CD4-positive, alpha-beta T cell (primary cell): ENCODE measurements at regions not wholly inside any gene's neighbourhood (a gene's known extent, or its start where the extent isn't known, plus 50 kb on each side); places are given as distances from the start of the nearest gene placed in this dataset.

Experiments used
- ATAC-seq: fragments of 200-7000 bp; cut with Tn5 transposase; one replicate; pipeline ENCODE4 v1.10.0; 2022; ENCODE audit warnings: mild to moderate bottlenecking; ENCODE audit not compliant: poor library complexity
- CTCF ChIA-PET: fragments of 350-600 bp; sonication (Branson Sonifier 250); formaldehyde crosslinking; loops from one replicate; lab custom pipeline; 2021; ENCODE audit warnings: antibody characterized with exemption, inconsistent platforms; lab: Charles Lee
- POLR2A ChIA-PET: fragments of 350-600 bp; sonication (Branson Sonifier 250); formaldehyde crosslinking; loops from one replicate; lab custom pipeline; 2021; ENCODE audit warnings: antibody characterized with exemption, inconsistent platforms; lab: Charles Lee
- DNase-seq, 14 experiments: peaks; one replicate each; pipeline ENCODE4 v3.0.0-alpha.2; 2013 to 2020; ENCODE audit warnings: mixed read lengths in 2 of 14
- H3K27ac ChIP-seq, 2 donors: one replicate each; pipeline versions ENCODE4 v1.5.1 to v1.7.0; 2013; ENCODE audit warnings: low read length in 2 of 2, low read depth in 1 of 2, mild to moderate bottlenecking in 1 of 2
- H3K27me3 ChIP-seq, 2 experiments: 1 replicate in 1 of 2; 2 replicates in 1 of 2; pipeline versions ENCODE4 v1.6.1 to v1.7.0; 2013; ENCODE audit warnings: low read length in 2 of 2, control low read depth in 1 of 2, mild to moderate bottlenecking in 1 of 2, moderate library complexity in 1 of 2; ENCODE audit not compliant: insufficient read depth in 2 of 2, control insufficient read depth in 1 of 2
- H3K36me3 ChIP-seq: one replicate; pipeline ENCODE4 v1.6.1; 2013; ENCODE audit warnings: low read length, control low read depth; ENCODE audit not compliant: insufficient read depth
- H3K4me1 ChIP-seq: one replicate; pipeline ENCODE4 v1.6.1; 2013; ENCODE audit warnings: low read length, control low read depth; ENCODE audit not compliant: insufficient read depth
- H3K4me3 ChIP-seq: one replicate; pipeline ENCODE4 v1.5.1; 2013; ENCODE audit warnings: mild to moderate bottlenecking, low read length, moderate library complexity
- H3K9me3 ChIP-seq, 2 experiments: 1 replicate in 1 of 2; 2 replicates in 1 of 2; pipeline versions ENCODE4 v1.6.1 to v1.7.0; 2013; ENCODE audit warnings: low read length in 2 of 2, mild to moderate bottlenecking in 2 of 2, control low read depth in 1 of 2, moderate library complexity in 1 of 2; ENCODE audit not compliant: control insufficient read depth in 1 of 2, insufficient read depth in 1 of 2
- H3K27ac Mint-ChIP-seq: one replicate; pipeline ENCODE4 v1.8.0; 2020; ENCODE audit warnings: mixed read lengths
- H3K27me3 Mint-ChIP-seq: one replicate; pipeline ENCODE4 v1.8.0; 2021; ENCODE audit warnings: mixed read lengths
- H3K36me3 Mint-ChIP-seq: one replicate; pipeline ENCODE4 v1.8.0; 2021; ENCODE audit warnings: low read depth, mixed read lengths
- H3K4me1 Mint-ChIP-seq: one replicate; pipeline ENCODE4 v1.8.0; 2021; ENCODE audit warnings: low read depth, mixed read lengths
- H3K4me3 Mint-ChIP-seq: one replicate; pipeline ENCODE4 v1.8.0; 2020; ENCODE audit warnings: mild to moderate bottlenecking, mixed read lengths
- H3K9me3 Mint-ChIP-seq: one replicate; pipeline ENCODE4 v1.8.0; 2020; ENCODE audit warnings: mixed read lengths
- CTCF ChIP-seq: fragments of 200-600 bp; IDR thresholded peaks from one replicate; pipeline ENCODE4 v1.8.0; 2022; ENCODE audit warnings: antibody characterized with exemption, mild to moderate bottlenecking
- intact Hi-C, 2 experiments: fragments of 100-400 bp; cut with DNase I in 1 of 2; cut with micrococcal nuclease in 1 of 2; formaldehyde crosslinking; loops; one replicate each; pipeline versions ENCODE4 v1.15.1 to v1.9.0; 2023 to 2025; cut with DNase I, micrococcal nuclease

- DNase-seq (no peak), ATAC-seq (no peak)
- no peak for TF ChIP-seq CTCF
- H3K9me3 ChIP-seq, result peaks cover 0 to 7% of the 10 kb centered on the region in 2 experiments
- no peak overlapping the region for H3K27ac ChIP-seq
- CTCF ChIA-PET, result no interaction called here
- no peaks in the 10 kb centered on the region for H3K27me3 ChIP-seq
- POLR2A ChIA-PET, result no interaction called here
- H3K36me3 ChIP-seq, result no peaks in the 10 kb centered on the region
- Mint-ChIP-seq H3K27ac (no peak overlapping the region), H3K36me3 (no peaks in the 10 kb centered on the region), H3K4me1 (no peaks in the 10 kb centered on the region), H3K4me3 (no peak overlapping the region), H3K9me3 (peaks cover 7% of the 10 kb centered on the region), H3K27me3 (no peaks in the 10 kb centered on the region)
- intact Hi-C loops, result no loop called here
- H3K4me3 ChIP-seq, result no peak overlapping the region
- no peaks in the 10 kb centered on the region for H3K4me1 ChIP-seq
Measured at GRCh38 chr18:6652098-6652497, 77.4 kb upstream of the ARHGAP28 start.

GRCh38 chr18:6653880-6654279, 75.6 kb upstream of the ARHGAP28 start:
- POLR2A ChIA-PET, result no interaction called here
- no peaks in the 10 kb centered on the region for H3K27me3 Mint-ChIP-seq
- H3K27ac Mint-ChIP-seq, result no peak overlapping the region

GRCh38 chr18:6659963-6660725, 69.4 kb upstream of the ARHGAP28 start:
- intact Hi-C loops, result no loop called here

More at GRCh38 chr18:6653880-6654279, 75.6 kb upstream of the ARHGAP28 start:
- intact Hi-C loops, result no loop called here
- no peaks in the 10 kb centered on the region for H3K36me3 Mint-ChIP-seq
- H3K9me3 ChIP-seq, result peaks cover 0 to 8% of the 10 kb centered on the region in 2 experiments
- ATAC-seq (no peak), DNase-seq (no peak)
- no peak overlapping the region for H3K27ac ChIP-seq
- no peaks in the 10 kb centered on the region for H3K36me3 ChIP-seq
- H3K9me3 Mint-ChIP-seq, result peaks cover 9% of the 10 kb centered on the region
- no peak overlapping the region for H3K4me3 Mint-ChIP-seq
- H3K4me3 ChIP-seq, result no peak overlapping the region
- no peaks in the 10 kb centered on the region for H3K4me1 ChIP-seq
- CTCF ChIA-PET, result no interaction called here
- no peaks in the 10 kb centered on the region for H3K4me1 Mint-ChIP-seq
- H3K27me3 ChIP-seq, result no peaks in the 10 kb centered on the region
- TF ChIP-seq CTCF, result no peak

More at GRCh38 chr18:6659963-6660725, 69.4 kb upstream of the ARHGAP28 start:
- Mint-ChIP-seq H3K27ac (no peak overlapping the region), H3K36me3 (no peaks in the 10 kb centered on the region), H3K27me3 (no peaks in the 10 kb centered on the region), H3K9me3 (peaks cover 19% of the 10 kb centered on the region), H3K4me1 (no peaks in the 10 kb centered on the region), H3K4me3 (no peak overlapping the region)
- TF ChIP-seq CTCF, result no peak
- CTCF ChIA-PET, result no interaction called here
- DNase-seq (no peak), ATAC-seq (no peak)
- Histone ChIP-seq H3K4me3 (no peak overlapping the region), H3K27me3 (no peaks in the 10 kb centered on the region), H3K4me1 (no peaks in the 10 kb centered on the region), H3K9me3 (peaks cover 0 to 9% of the 10 kb centered on the region in 2 experiments), H3K36me3 (no peaks in the 10 kb centered on the region), H3K27ac (no peak overlapping the region)
- POLR2A ChIA-PET, result no interaction called here
